ENCODE measurements at regions not wholly inside any gene's neighbourhood (a gene's known extent, or its start where the extent isn't known, plus 50 kb on each side); places are given as distances from the start of the nearest gene placed in this dataset.

GRCh38 chrX:1824855-1825254 lies 210.0 kb downstream of the ASMT start:
- TF ChIP-seq CTCF (conservative IDR thresholded peaks at IDR 0.05 in 1 of 2, IDR thresholded peaks at IDR 0.05 in 1 of 2; ENCODE audit: extremely low read depth in 1 of 2, insufficient read depth in 1 of 2, low read depth in 1 of 2, low read length in 2 of 2) (no peak), EZH2 (IDR thresholded peaks at IDR 0.05; ENCODE audit: borderline replicate concordance, low read length) (no peak)

Data from mammary epithelial cell (primary cell).